ENCODE measurements at regions not wholly inside any gene's neighbourhood (a gene's known extent, or its start where the extent isn't known, plus 50 kb on each side); places are given as distances from the start of the nearest gene placed in this dataset.

- TF ChIP-seq CTCF (IDR thresholded peaks at IDR 0.05; ENCODE audit: insufficient read depth, low read length, poor library complexity, severe bottlenecking), result no peak
- TF ChIP-seq EZH2phosphoT487 (conservative IDR thresholded peaks at IDR 0.05; ENCODE audit: low read length), result no peak
Measured at GRCh38 chr6:97819710-97820109, 536.7 kb upstream of the MMS22L start.
